Daoy (cell line): ENCODE measurements at regions not wholly inside any gene's neighbourhood (a gene's known extent, or its start where the extent isn't known, plus 50 kb on each side); places are given as distances from the start of the nearest gene placed in this dataset.
A peak's percentile ranks its signal among the peaks of the same experiment; 100 is the strongest.
"Not testable (repeated sequence)": the region's sequence is repeated elsewhere in the genome, so short reads cannot be mapped to it uniquely, and the experiment has no call there.

ENCODE experiments used
- DNase-seq: peaks from one replicate; pipeline ENCODE4 v3.0.0-alpha.2; 2015; ENCODE audit warnings: low read depth

- not testable (repeated sequence) for DNase-seq
Measured at GRCh38 chr13:52324831-52325230, 81.1 kb downstream of the THSD1 start.

GRCh38 chr13:52319876-52320275, 86.1 kb downstream of the THSD1 start:
- DNase-seq: peak; percentile 7

GRCh38 chr13:52309833-52310232, 96.1 kb downstream of the THSD1 start:
- not testable (repeated sequence) for DNase-seq

GRCh38 chr13:52306336-52306735, 99.6 kb downstream of the THSD1 start:
- DNase-seq: not testable (repeated sequence)

- DNase-seq: not testable (repeated sequence)
Measured at GRCh38 chr13:52303098-52303497, 102.9 kb downstream of the THSD1 start.

- DNase-seq: not testable (repeated sequence)
Measured at GRCh38 chr13:52302688-52303087, 103.3 kb downstream of the THSD1 start.

GRCh38 chr13:52301810-52302400, 104.1 kb downstream of the THSD1 start:
- not testable (repeated sequence) for DNase-seq

- not testable (repeated sequence) for DNase-seq
Measured at GRCh38 chr13:52298079-52298661, 107.8 kb downstream of the THSD1 start.

- not testable (repeated sequence) for DNase-seq
Measured at GRCh38 chr13:52288891-52289290, 117.1 kb downstream of the THSD1 start.

GRCh38 chr13:52281387-52281786, 122.0 kb upstream of the NEK3 start:
- not testable (repeated sequence) for DNase-seq

- not testable (repeated sequence) for DNase-seq
Measured at GRCh38 chr13:52279408-52279807, 120.0 kb upstream of the NEK3 start.

- not testable (repeated sequence) for DNase-seq
Measured at GRCh38 chr13:52254299-52254698, 94.9 kb upstream of the NEK3 start.

GRCh38 chr13:52240752-52241151, 81.4 kb upstream of the NEK3 start:
- DNase-seq: not testable (repeated sequence)

- peak; percentile 64 for DNase-seq
Measured at GRCh38 chr13:52235900-52236595, 76.7 kb upstream of the NEK3 start.

GRCh38 chr13:52234928-52235327, 75.5 kb upstream of the NEK3 start:
- not testable (repeated sequence) for DNase-seq

GRCh38 chr13:52223063-52223462, 63.7 kb upstream of the NEK3 start:
- DNase-seq: not testable (repeated sequence)

GRCh38 chr13:52213920-52214319, 54.5 kb upstream of the NEK3 start:
- DNase-seq: not testable (repeated sequence)

- not testable (repeated sequence) for DNase-seq
Measured at GRCh38 chr13:52212886-52213285, 53.5 kb upstream of the NEK3 start.

GRCh38 chr13:52211416-52211776, 52.0 kb upstream of the NEK3 start:
- DNase-seq: not testable (repeated sequence)

- not testable (repeated sequence) for DNase-seq
Measured at GRCh38 chr13:52210564-52211415, 51.4 kb upstream of the NEK3 start.
